Thymus (tissue), 11 donors: ENCODE measurements at regions not wholly inside any gene's neighbourhood (a gene's known extent, or its start where the extent isn't known, plus 50 kb on each side); places are given as distances from the start of the nearest gene placed in this dataset.

ENCODE experiments used
- DNase-seq, 9 donors: peaks; one replicate each; pipeline ENCODE4 v3.0.0-alpha.2; 2013; ENCODE audit warnings: low spot score in 9 of 9, low read depth in 6 of 9, missing footprints in 1 of 9
- H3K27ac ChIP-seq, 2 donors: one replicate each; pipeline ENCODE4 v1.5.1; 2013; ENCODE audit warnings: control low read depth in 1 of 2, low read depth in 1 of 2, low read length in 1 of 2, mild to moderate bottlenecking in 1 of 2, moderate library complexity in 1 of 2
- H3K27me3 ChIP-seq, 2 donors: one replicate each; pipeline ENCODE4 v1.5.1; 2013; ENCODE audit warnings: low read length in 1 of 2; ENCODE audit not compliant: control insufficient read depth in 2 of 2, insufficient read depth in 1 of 2
- H3K36me3 ChIP-seq, 2 donors: one replicate each; pipeline ENCODE4 v1.5.1; 2013; ENCODE audit warnings: low read length in 1 of 2, mild to moderate bottlenecking in 1 of 2, moderate library complexity in 1 of 2; ENCODE audit not compliant: control insufficient read depth in 2 of 2, insufficient read depth in 2 of 2
- H3K4me1 ChIP-seq, 2 donors: one replicate each; pipeline ENCODE4 v1.5.1; 2013; ENCODE audit warnings: low read length in 2 of 2; ENCODE audit not compliant: control insufficient read depth in 2 of 2, insufficient read depth in 2 of 2
- H3K4me3 ChIP-seq, 2 donors: one replicate each; pipeline ENCODE4 v1.5.1; 2013; ENCODE audit warnings: low read length in 2 of 2, control low read depth in 1 of 2, mild to moderate bottlenecking in 1 of 2
- H3K9me3 ChIP-seq, 2 donors: one replicate each; pipeline ENCODE4 v1.5.1; 2013; ENCODE audit warnings: low read length in 1 of 2, mild to moderate bottlenecking in 1 of 2; ENCODE audit not compliant: control insufficient read depth in 2 of 2, insufficient read depth in 1 of 2
- WGBS: extraction: QIAGEN DNeasy Blood & Tissue Kit; methylation state at CpG from one replicate; pipeline ENCODE4 v1.1.7; 2013; 5-methylcytosine and 5-hydroxymethylcytosine counted together
- donor health status: healthy.

DNA sequence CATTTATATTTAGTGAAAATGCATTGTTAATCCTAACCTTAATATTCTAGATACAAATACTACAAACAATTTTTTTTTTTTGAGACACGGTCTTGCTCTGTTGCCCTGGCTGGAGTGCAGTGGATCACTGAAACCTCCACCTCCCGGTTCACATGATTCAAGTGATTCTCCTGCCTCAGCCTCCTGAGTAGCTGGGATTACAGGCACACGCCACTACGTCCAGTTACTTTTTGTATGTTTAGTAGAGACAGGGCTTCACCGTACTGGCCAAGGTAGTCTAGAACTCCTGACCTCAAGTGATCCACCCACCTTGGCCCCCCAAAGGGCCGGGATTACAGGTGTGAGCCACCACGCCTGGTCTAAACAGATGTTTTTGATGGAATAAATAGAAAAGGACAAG lies 361.5 kb upstream of the NECTIN3 start:
- Histone ChIP-seq H3K27ac (no peak overlapping the region), H3K36me3 (no peaks in the 10 kb centered on the region), H3K9me3 (no peaks in the 10 kb centered on the region), H3K4me3 (no peak overlapping the region), H3K27me3 (no peaks in the 10 kb centered on the region), H3K4me1 (no peaks in the 10 kb centered on the region)
- no peak for DNase-seq
- WGBS = 95% methylated on average over 7 of the region's 7 CpGs

DNA sequence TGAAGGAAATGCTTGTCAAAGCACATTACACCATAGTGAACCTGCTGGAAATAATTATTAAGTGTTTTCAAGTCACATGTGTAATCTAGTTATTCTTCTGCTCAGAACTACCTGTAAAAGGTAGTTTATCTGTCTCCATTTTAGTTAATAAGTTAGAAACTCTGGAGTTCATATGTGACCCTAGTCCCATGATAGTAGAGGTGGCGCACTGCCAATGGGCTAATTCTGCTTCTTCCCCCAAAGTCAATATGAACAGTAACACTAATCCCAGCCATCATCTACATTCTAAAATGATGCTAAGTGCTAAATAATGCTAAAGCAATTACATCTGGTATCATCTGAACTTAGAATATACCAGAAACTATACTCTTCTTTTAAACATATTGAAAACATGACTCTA lies 361.0 kb upstream of the NECTIN3 start:
- Histone ChIP-seq H3K27me3 (no peaks in the 10 kb centered on the region), H3K36me3 (no peaks in the 10 kb centered on the region), H3K9me3 (no peaks in the 10 kb centered on the region), H3K27ac (no peak overlapping the region), H3K4me3 (no peak overlapping the region), H3K4me1 (no peaks in the 10 kb centered on the region)
- 98% methylated on average over 1 of the region's 1 CpG for WGBS
- no peak for DNase-seq

DNA sequence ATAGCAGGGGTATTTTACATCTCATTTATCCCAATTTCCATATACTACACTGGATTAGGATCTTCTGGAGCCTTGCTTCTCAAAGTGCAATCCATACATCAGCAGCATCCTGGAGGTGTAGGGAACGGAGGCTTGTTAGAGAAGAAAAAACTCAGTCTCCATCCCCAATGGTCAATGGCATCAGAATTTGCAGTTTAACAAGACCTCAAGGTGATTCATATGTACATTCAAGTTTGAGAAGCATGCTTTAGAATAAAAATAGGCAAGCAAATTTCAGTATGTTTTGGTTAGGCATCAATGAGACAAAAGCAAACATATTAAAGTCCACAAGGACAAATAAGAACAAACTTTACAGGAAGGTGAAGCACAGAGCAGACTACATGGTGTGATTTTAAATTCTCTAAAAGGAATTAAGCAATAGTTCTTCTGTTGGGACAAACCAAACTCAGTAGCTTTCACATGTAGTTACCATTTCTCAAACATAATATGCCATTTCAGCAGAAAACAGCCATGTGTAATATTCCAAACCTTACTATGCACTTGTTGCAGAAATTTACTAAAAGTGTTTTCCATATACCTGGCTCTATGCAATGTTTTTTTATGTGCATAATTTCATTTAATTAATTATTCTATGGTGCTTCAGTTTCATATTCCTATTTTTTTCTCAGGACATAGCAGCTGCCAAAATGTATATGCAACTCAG lies 360.3 kb upstream of the NECTIN3 start:
- WGBS = 90% methylated on average over 1 of the region's 1 CpG
- Histone ChIP-seq H3K27ac (no peak overlapping the region), H3K9me3 (no peaks in the 10 kb centered on the region), H3K36me3 (no peaks in the 10 kb centered on the region), H3K4me1 (no peaks in the 10 kb centered on the region), H3K27me3 (no peaks in the 10 kb centered on the region), H3K4me3 (no peak overlapping the region)
- no peak for DNase-seq

DNA sequence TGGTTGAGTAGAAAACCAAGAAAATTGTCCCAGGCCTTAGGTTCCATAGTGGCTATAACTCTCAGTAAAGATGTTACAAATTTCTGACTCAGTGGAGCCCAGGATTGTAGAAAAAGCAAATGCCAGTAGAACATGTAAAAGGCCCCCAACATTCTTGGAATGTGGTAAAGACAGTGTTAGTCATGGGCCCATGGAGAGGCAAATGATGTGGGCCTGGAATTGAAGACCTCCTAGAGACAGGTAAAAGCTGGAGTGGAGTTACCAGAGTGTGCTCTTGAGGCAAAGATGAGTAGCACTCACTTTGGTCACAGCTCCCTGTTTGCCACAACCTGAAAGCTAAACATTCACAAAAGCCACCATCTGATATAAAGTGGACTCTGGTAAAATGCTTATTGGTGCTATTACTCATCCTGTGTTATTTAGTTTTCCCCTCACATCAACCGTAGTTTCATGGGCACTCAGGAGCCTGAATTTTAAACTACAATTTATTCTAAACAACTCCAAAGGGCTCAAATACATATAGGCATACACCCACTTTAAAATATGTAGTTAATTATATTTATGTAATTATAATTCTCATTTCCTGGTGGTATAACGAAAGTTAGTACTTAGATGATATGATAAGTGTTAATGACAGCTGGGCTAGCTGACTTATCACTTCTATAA lies 359.6 kb upstream of the NECTIN3 start:
- DNase-seq = no peak
- 78% methylated on average over 2 of the region's 2 CpGs for WGBS
- no peaks in the 10 kb centered on the region for H3K4me1 ChIP-seq
- no peaks in the 10 kb centered on the region for H3K9me3 ChIP-seq
- no peak overlapping the region for H3K4me3 ChIP-seq
- H3K36me3 ChIP-seq = no peaks in the 10 kb centered on the region
- no peaks in the 10 kb centered on the region for H3K27me3 ChIP-seq
- no peak overlapping the region for H3K27ac ChIP-seq

DNA sequence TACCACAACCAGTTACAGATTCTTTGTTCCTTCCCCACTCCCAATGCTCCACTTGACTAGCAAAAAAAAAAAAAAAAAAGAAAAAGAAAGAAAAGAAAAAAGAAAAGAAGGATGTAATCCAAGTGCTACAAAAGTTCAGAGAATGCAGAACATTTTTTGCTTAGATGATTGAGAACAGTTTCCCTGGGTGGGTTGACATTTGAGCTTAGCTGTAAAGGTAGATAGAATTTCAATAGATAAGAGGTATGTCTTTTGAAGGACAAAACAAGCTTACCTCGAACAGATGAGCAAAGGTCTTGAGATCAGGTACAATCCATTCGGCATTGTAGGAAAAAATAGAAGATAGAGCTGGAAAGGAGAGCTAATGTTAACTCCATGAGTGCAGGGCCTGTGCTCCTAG lies 344.6 kb upstream of the NECTIN3 start:
- H3K4me1 ChIP-seq = no peaks in the 10 kb centered on the region
- no peaks in the 10 kb centered on the region for H3K27me3 ChIP-seq
- WGBS = 76% methylated on average over 2 of the region's 2 CpGs
- H3K27ac ChIP-seq = no peak overlapping the region
- no peaks in the 10 kb centered on the region for H3K36me3 ChIP-seq
- no peak overlapping the region for H3K4me3 ChIP-seq
- H3K9me3 ChIP-seq = no peaks in the 10 kb centered on the region
- no peak for DNase-seq

DNA sequence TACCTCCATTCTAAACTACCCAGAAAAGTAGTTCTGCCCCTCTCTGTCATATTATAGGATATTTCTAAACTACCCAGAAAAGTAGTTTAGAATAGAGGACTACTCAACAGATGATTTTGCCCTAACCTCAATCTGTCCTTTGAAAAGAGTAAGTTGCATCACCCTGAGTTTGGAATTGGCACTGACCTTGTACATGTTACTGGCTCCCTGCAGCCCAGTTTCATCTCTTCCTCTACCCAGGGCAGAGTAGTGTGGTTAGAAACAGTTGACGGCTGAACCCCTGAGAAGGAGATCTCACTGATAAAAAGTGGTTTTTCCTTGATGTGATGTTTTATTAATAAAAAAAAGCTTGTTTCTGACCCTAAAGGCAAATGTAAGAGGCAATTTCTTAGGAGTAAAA lies 340.5 kb upstream of the NECTIN3 start:
- H3K4me1 ChIP-seq = no peaks in the 10 kb centered on the region
- no peak overlapping the region for H3K4me3 ChIP-seq
- no peaks in the 10 kb centered on the region for H3K27me3 ChIP-seq
- no peak for DNase-seq
- WGBS = 30% methylated on average over 1 of the region's 1 CpG
- H3K9me3 ChIP-seq = no peaks in the 10 kb centered on the region
- H3K36me3 ChIP-seq = no peaks in the 10 kb centered on the region
- H3K27ac ChIP-seq = no peak overlapping the region

DNA sequence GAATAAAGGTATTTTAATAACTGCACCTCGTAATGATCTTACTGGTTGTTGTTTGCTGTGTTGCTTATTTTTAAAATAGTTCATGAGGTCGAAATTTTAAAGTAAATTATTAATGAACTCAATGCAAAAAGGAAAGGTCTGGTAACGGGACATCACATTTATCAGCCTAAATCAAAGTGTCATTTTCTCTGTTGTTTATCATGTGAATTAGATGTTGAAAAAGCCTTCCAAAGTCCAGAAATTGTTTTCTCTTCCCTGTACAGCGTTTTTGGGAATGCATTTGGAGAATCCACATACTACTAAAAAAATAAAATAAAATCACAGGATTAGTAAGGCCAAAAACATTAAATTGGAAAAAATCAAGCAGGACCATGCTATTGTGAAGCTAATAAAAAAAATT lies 339.2 kb upstream of the NECTIN3 start:
- no peaks in the 10 kb centered on the region for H3K9me3 ChIP-seq
- H3K4me3 ChIP-seq = no peak overlapping the region
- no peaks in the 10 kb centered on the region for H3K4me1 ChIP-seq
- no peaks in the 10 kb centered on the region for H3K36me3 ChIP-seq
- 88% methylated on average over 4 of the region's 4 CpGs for WGBS
- H3K27me3 ChIP-seq = no peaks in the 10 kb centered on the region
- DNase-seq = no peak
- no peak overlapping the region for H3K27ac ChIP-seq

DNA sequence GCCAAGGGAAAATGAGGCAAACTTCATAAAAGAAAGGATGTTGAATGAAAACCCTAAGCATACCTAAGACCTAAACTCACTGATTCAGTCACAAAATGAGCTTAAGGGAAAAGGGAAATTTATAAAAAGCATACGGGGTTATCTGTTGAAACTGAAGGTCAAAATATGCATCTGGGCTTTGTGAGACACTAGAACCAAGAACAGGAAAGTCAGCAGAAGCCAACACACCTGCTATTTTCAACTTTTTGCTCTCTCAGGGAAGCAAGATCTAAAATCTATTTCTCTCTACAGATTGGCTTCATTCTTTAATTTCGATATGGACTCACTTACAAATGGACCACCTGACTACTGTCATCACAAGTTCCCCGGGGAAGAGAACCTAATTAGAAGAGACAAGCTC lies 338.6 kb upstream of the NECTIN3 start:
- Histone ChIP-seq H3K4me3 (no peak overlapping the region), H3K27ac (no peak overlapping the region), H3K4me1 (no peaks in the 10 kb centered on the region), H3K36me3 (no peaks in the 10 kb centered on the region), H3K27me3 (no peaks in the 10 kb centered on the region), H3K9me3 (no peaks in the 10 kb centered on the region)
- 91% methylated on average over 3 of the region's 3 CpGs for WGBS
- DNase-seq = no peak

DNA sequence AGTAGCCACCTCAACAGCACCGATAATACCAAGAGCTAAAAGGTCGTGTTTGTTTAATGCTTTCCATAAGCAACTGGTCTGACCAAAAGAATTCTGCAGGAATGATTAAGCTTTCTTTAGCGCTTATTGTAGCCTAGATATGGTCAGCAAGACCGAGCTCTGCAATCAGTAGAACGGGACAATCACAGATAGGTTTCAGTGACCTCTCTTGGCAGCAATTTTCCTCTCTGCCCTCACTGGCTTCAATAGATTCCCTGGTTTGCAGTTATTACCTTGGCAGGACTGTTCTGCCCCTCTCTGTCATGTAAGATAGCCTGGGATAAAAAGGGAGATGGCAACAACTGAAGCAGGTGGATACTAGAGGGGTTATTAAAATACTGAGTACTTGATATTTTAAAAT lies 337.1 kb upstream of the NECTIN3 start:
- DNase-seq = no peak
- Histone ChIP-seq H3K9me3 (no peaks in the 10 kb centered on the region), H3K4me3 (no peak overlapping the region), H3K4me1 (no peaks in the 10 kb centered on the region), H3K27me3 (no peaks in the 10 kb centered on the region), H3K36me3 (no peaks in the 10 kb centered on the region), H3K27ac (no peak overlapping the region)
- WGBS = 89% methylated on average over 5 of the region's 5 CpGs
